GM12878 (cell line): ENCODE measurements at regions not wholly inside any gene's neighbourhood (a gene's known extent, or its start where the extent isn't known, plus 50 kb on each side); places are given as distances from the start of the nearest gene placed in this dataset.

Source experiments
- ATAC-seq: fragments of 200-7000 bp; cut with Tn5 transposase; 3 replicates; pipeline ENCODE4 v1.9.1; 2020; ENCODE audit warnings: mild to moderate bottlenecking, moderate library complexity
- BruUV-seq: library from RNA; stranded (reverse); fragments of 400-500 nt; replicated peaks from 2 replicates; lab custom pipeline; 2021; lab: Mats Ljungman, UMichigan
- CTCF ChIA-PET: fragments of 300-600 bp; sonication (Branson Sonifier 250); formaldehyde crosslinking; extraction: SDS; loops from one replicate; lab custom pipeline; 2021; ENCODE audit warnings: inconsistent platforms; lab: Yijun Ruan, JAX
- POLR2A ChIA-PET: fragments of 350-600 bp; formaldehyde crosslinking; extraction: SDS; loops from one replicate; lab custom pipeline; 2021; ENCODE audit warnings: inconsistent platforms; lab: Charles Lee
- RAD21 ChIA-PET: fragments of 300-600 bp; sonication (Branson Sonifier 250); formaldehyde crosslinking; loops from one replicate; lab custom pipeline; 2023; ENCODE audit warnings: antibody characterized with exemption; ENCODE audit not compliant: unreplicated experiment; lab: Charles Lee
- SMC1A ChIA-PET: fragments of 300-600 bp; sonication (Branson Sonifier 250); formaldehyde crosslinking; loops from one replicate; lab custom pipeline; 2023; ENCODE audit not compliant: unreplicated experiment, uncharacterized antibody; lab: Charles Lee
- DNase-seq: peaks from one replicate; pipeline ENCODE4 v3.0.0-alpha.2; 2011; ENCODE audit warnings: low read depth, low spot score
- FAIRE-seq: peaks from 3 replicates; lab custom pipeline; 2011; peaks lifted over from hg19 to GRCh38; lab: Jason Lieb, UNC
- H2AFZ ChIP-seq: 2 replicates; pipeline ENCODE4 v1.6.0; 2011; ENCODE audit warnings: low read depth, low read length, control low read depth; ENCODE audit not compliant: control insufficient read depth
- H3K27ac ChIP-seq: 2 replicates; pipeline ENCODE4 v1.5.1; 2011; ENCODE audit warnings: control low read depth; ENCODE audit not compliant: control insufficient read depth, insufficient read depth
- H3K27me3 ChIP-seq, 2 experiments: replicated peaks in 1 of 2; 2 replicates each; pipeline versions ENCODE4 v1.6.0 to v1.6.1; 2011; ENCODE audit warnings: low read length in 1 of 2; ENCODE audit not compliant: control insufficient read depth in 2 of 2, insufficient read depth in 2 of 2
- H3K36me3 ChIP-seq, 2 experiments: 2 replicates each; pipeline ENCODE4 v1.5.1; 2011; ENCODE audit warnings: low read length in 1 of 2; ENCODE audit not compliant: control insufficient read depth in 2 of 2, insufficient read depth in 2 of 2
- H3K4me1 ChIP-seq: 2 replicates; pipeline ENCODE4 v1.6.1; 2011; ENCODE audit warnings: mild to moderate bottlenecking, low read length, moderate library complexity, mixed read lengths; ENCODE audit not compliant: control insufficient read depth, insufficient read depth
- H3K4me2 ChIP-seq: 2 replicates; pipeline ENCODE4 v1.6.0; 2011; ENCODE audit warnings: control low read depth; ENCODE audit not compliant: control insufficient read depth, insufficient read depth
- H3K4me3 ChIP-seq: fragments of 200-600 bp; sonication (generic); 2 replicates; pipeline ENCODE4 v1.5.1; 2016
- H3K79me2 ChIP-seq: 2 replicates; pipeline ENCODE4 v1.6.0; 2011; ENCODE audit warnings: low read length; ENCODE audit not compliant: control insufficient read depth, insufficient read depth
- H3K9ac ChIP-seq: 2 replicates; pipeline ENCODE4 v1.8.0; 2011; ENCODE audit warnings: low read length, control low read depth, mixed read lengths; ENCODE audit not compliant: control insufficient read depth, insufficient read depth
- H3K9me3 ChIP-seq: replicated peaks from 3 replicates; pipeline ENCODE4 v1.5.1; 2011; ENCODE audit warnings: mild to moderate bottlenecking, low read length; ENCODE audit not compliant: control insufficient read depth, insufficient read depth
- H4K20me1 ChIP-seq: 2 replicates; pipeline ENCODE4 v1.6.0; 2011; ENCODE audit not compliant: control insufficient read depth, insufficient read depth
- CBX5 ChIP-seq: sonication (generic); IDR thresholded peaks from 2 replicates; pipeline ENCODE4 v1.6.1; 2016; ENCODE audit warnings: low read depth, moderate library complexity, mild to moderate bottlenecking, inconsistent platforms
- EGR1 ChIP-seq, 2 experiments: IDR thresholded peaks; 1 replicate in 1 of 2; 2 replicates in 1 of 2; pipeline ENCODE4 v1.6.1; 2011 to 2012; ENCODE audit warnings: low read depth in 2 of 2, low read length in 2 of 2, borderline replicate concordance in 1 of 2, mild to moderate bottlenecking in 1 of 2, moderate library complexity in 1 of 2
- ESRRA ChIP-seq: IDR thresholded peaks from 2 replicates; pipeline ENCODE4 v1.6.1; 2012; ENCODE audit warnings: mild to moderate bottlenecking, low read length, improper control_type of control experiment
- FOXK2 ChIP-seq: fragments of 450-650 bp; IDR thresholded peaks from 2 replicates; pipeline ENCODE4 v1.6.1; 2017; ENCODE audit warnings: mild to moderate bottlenecking, moderate library complexity
- HDAC6 ChIP-seq: fragments of 200-600 bp; sonication (generic); IDR thresholded peaks from one replicate; pipeline ENCODE4 v1.8.0; 2017; ENCODE audit warnings: antibody characterized with exemption; ENCODE audit not compliant: unreplicated experiment
- KAT2A ChIP-seq: conservative IDR thresholded peaks from 2 replicates; pipeline ENCODE4 v1.6.1; 2011; ENCODE audit warnings: low read depth, low read length; ENCODE audit not compliant: control insufficient read depth
- MEF2B ChIP-seq: fragments of 450-650 bp; IDR thresholded peaks from 2 replicates; pipeline ENCODE4 v1.6.1; 2018; ENCODE audit warnings: mild to moderate bottlenecking, moderate library complexity; ENCODE audit not compliant: partially characterized antibody, poor library complexity, severe bottlenecking
- MXI1 ChIP-seq: fragments of 150-350 bp; IDR thresholded peaks from 2 replicates; pipeline ENCODE4 v1.6.1; 2011; ENCODE audit warnings: low read depth, mild to moderate bottlenecking, inconsistent platforms, low read length, improper control_type of control experiment
- NR2C1 ChIP-seq: fragments of 450-650 bp; IDR thresholded peaks from 2 replicates; pipeline ENCODE4 v1.6.1; 2017; ENCODE audit warnings: antibody characterized with exemption, mild to moderate bottlenecking, moderate library complexity
- RELB ChIP-seq: fragments of 450-650 bp; IDR thresholded peaks from 2 replicates; pipeline ENCODE4 v1.6.1; 2017; ENCODE audit warnings: low read depth, mild to moderate bottlenecking, moderate library complexity
- TAF1 ChIP-seq: IDR thresholded peaks from 2 replicates; pipeline ENCODE4 v1.6.1; 2011; ENCODE audit warnings: mild to moderate bottlenecking, low read depth, low read length, borderline replicate concordance
- YY1 ChIP-seq: IDR thresholded peaks from 2 replicates; pipeline ENCODE4 v1.6.1; 2011; ENCODE audit warnings: low read depth, mild to moderate bottlenecking, low read length
- ZNF622 ChIP-seq: fragments of 450-650 bp; IDR thresholded peaks from 2 replicates; pipeline ENCODE4 v1.6.1; 2017; ENCODE audit warnings: mild to moderate bottlenecking, inconsistent platforms
- WGBS: methylation state at CpG from one replicate; pipeline ENCODE4 v1.1.6; 2016; ENCODE audit warnings: low lambda C conversion rate; ENCODE audit not compliant: insufficient replicate concordance, insufficient coverage; ENCODE audit errors: missing lambda C conversion rate; 5-methylcytosine and 5-hydroxymethylcytosine counted together
- in situ Hi-C: fragments of 300-500 bp; cut with MboI; formaldehyde crosslinking; loops from 9 replicates; pipeline ENCODE4 v1.14.3; 2018; ENCODE audit warnings: mixed read lengths
- intact Hi-C: fragments of 100-400 bp; cut with micrococcal nuclease; formaldehyde crosslinking; loops from one replicate; pipeline ENCODE4 v1.14.2; 2022; ENCODE audit not compliant: unreplicated experiment
- TF ChIP-seq, protein P1 (sequence below): fragments of 450-650 bp; IDR thresholded peaks from 2 replicates; pipeline ENCODE4 v1.6.1; 2016; ENCODE audit warnings: mild to moderate bottlenecking

- Histone ChIP-seq H3K27ac (no peak overlapping the region), H3K36me3 (no peaks in the 10 kb centered on the region), H3K9me3 (no peaks in the 10 kb centered on the region), H2AFZ (no peak overlapping the region), H3K4me2 (no peak overlapping the region), H4K20me1 (no peaks in the 10 kb centered on the region), H3K4me1 (no peaks in the 10 kb centered on the region)
- ATAC-seq (no peak), DNase-seq (no peak), FAIRE-seq (no peak)
- in situ Hi-C loops, result no loop called here
- no TSS peak for BruUV-seq
- ChIA-PET RAD21 (no interaction called here), POLR2A (no interaction called here)
- 6% methylated on average over 7 of the region's 7 CpGs for WGBS
- intact Hi-C loops, result loop anchor here (10.0 kb wide), 1 partner anchor 55 kb away; no protein-coding TSS in a partner anchor
- TF ChIP-seq NR2C1 (no peak), HDAC6 (no peak), TAF1 (no peak), RELB (no peak), MEF2B (no peak), KAT2A (no peak), MXI1 (no peak), CBX5 (no peak), YY1 (no peak), ESRRA (no peak), ZNF622 (no peak), FOXK2 (no peak), EGR1 (IDR thresholded peaks at IDR 0.05; ENCODE audit: borderline replicate concordance in 1 of 2, low read depth in 2 of 2, low read length in 2 of 2) (no peak)
- TF ChIP-seq, protein P1, sequence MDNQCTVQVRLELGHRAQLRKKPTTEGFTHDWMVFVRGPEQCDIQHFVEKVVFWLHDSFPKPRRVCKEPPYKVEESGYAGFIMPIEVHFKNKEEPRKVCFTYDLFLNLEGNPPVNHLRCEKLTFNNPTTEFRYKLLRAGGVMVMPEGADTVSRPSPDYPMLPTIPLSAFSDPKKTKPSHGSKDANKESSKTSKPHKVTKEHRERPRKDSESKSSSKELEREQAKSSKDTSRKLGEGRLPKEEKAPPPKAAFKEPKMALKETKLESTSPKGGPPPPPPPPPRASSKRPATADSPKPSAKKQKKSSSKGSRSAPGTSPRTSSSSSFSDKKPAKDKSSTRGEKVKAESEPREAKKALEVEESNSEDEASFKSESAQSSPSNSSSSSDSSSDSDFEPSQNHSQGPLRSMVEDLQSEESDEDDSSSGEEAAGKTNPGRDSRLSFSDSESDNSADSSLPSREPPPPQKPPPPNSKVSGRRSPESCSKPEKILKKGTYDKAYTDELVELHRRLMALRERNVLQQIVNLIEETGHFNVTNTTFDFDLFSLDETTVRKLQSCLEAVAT, result no peak
- TF ChIP-seq, all 136 proteins: peak for 0
- ChIA-PET SMC1A (no interaction called here), CTCF (no interaction called here)
- no peaks in the 10 kb centered on the region for H3K79me2 ChIP-seq
- H3K27me3 ChIP-seq, result no peaks in the 10 kb centered on the region; a peak in 1 of 4 replicates
- no peak overlapping the region for H3K4me3 ChIP-seq
- no peak overlapping the region for H3K9ac ChIP-seq
These were observed 147.9 kb downstream of the CYLD start for GRCh38 chr16:50889746-50890145.
